HL-60 (cell line): ENCODE measurements at regions not wholly inside any gene's neighbourhood (a gene's known extent, or its start where the extent isn't known, plus 50 kb on each side); places are given as distances from the start of the nearest gene placed in this dataset.

Source experiments
- DNase-seq, 2 experiments: peaks; one replicate each; pipeline ENCODE4 v3.0.0-alpha.2; 2010 to 2020; ENCODE audit warnings: low read depth in 1 of 2, low spot score in 1 of 2
- H3K27ac ChIP-seq: fragments of 250-450 bp; sonication (Bioruptor Pico); replicated peaks from 2 replicates; pipeline ENCODE4 v1.5.1; 2020; ENCODE audit warnings: mild to moderate bottlenecking, moderate library complexity
- H3K27me3 ChIP-seq: fragments of 250-450 bp; sonication (Bioruptor Pico); 2 replicates; pipeline ENCODE4 v1.5.1; 2021; ENCODE audit warnings: mild to moderate bottlenecking, moderate library complexity; ENCODE audit not compliant: insufficient read depth, poor library complexity, severe bottlenecking
- H3K4me3 ChIP-seq: replicated peaks from 2 replicates; pipeline ENCODE4 v1.5.1; 2011; ENCODE audit warnings: mild to moderate bottlenecking, control low read depth, low read length; ENCODE audit not compliant: insufficient read depth
- GABPA ChIP-seq: IDR thresholded peaks from 2 replicates; pipeline ENCODE4 v1.6.1; 2012; ENCODE audit warnings: low read depth
- POLR2AphosphoS5 ChIP-seq: IDR thresholded peaks from 2 replicates; pipeline ENCODE4 v1.6.1; 2012; ENCODE audit warnings: low read depth
- REST ChIP-seq: IDR thresholded peaks from 2 replicates; pipeline ENCODE4 v1.6.1; 2012; ENCODE audit warnings: low read depth; ENCODE audit not compliant: insufficient replicate concordance
- SPI1 ChIP-seq: IDR thresholded peaks from 2 replicates; pipeline ENCODE4 v1.6.1; 2012; ENCODE audit warnings: low read depth, mild to moderate bottlenecking, borderline replicate concordance
- TF ChIP-seq, protein P1 (sequence below): IDR thresholded peaks from one replicate; pipeline ENCODE4 v1.5.1; 2011; ENCODE audit warnings: low read length, control low read depth, inconsistent platforms; ENCODE audit not compliant: insufficient read depth

- TF ChIP-seq POLR2AphosphoS5 (no peak), GABPA (no peak), SPI1 (no peak), REST (no peak)
- TF ChIP-seq, protein P1, sequence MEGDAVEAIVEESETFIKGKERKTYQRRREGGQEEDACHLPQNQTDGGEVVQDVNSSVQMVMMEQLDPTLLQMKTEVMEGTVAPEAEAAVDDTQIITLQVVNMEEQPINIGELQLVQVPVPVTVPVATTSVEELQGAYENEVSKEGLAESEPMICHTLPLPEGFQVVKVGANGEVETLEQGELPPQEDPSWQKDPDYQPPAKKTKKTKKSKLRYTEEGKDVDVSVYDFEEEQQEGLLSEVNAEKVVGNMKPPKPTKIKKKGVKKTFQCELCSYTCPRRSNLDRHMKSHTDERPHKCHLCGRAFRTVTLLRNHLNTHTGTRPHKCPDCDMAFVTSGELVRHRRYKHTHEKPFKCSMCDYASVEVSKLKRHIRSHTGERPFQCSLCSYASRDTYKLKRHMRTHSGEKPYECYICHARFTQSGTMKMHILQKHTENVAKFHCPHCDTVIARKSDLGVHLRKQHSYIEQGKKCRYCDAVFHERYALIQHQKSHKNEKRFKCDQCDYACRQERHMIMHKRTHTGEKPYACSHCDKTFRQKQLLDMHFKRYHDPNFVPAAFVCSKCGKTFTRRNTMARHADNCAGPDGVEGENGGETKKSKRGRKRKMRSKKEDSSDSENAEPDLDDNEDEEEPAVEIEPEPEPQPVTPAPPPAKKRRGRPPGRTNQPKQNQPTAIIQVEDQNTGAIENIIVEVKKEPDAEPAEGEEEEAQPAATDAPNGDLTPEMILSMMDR, result no peak
These were observed 169.5 kb upstream of the CADM1 start for GRCh38 chr11:115673720-115674119.

DNA sequence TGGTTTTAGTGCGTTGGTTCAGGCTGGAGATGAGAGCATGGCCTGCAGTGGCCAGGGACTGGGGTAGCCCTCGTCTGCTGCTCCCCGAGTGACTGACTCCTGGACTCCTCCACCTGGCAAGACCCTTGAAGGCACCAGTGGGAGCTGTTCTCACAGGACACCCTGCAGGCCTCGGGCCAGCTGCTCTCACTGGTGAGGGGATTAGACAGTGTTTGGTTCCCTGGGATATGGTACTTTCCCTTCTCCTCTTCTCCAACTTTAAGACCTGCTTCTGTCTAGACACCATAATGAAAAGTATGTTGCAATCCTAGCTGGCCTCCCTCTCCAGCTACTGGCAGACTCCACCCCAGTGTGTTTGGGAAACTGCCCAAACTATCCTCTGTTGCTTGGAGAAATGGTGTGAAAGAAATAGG is 168.8 kb upstream of the CADM1 start:
- no peak overlapping the region for H3K4me3 ChIP-seq
- no peaks in the 10 kb centered on the region for H3K27me3 ChIP-seq
- H3K27ac ChIP-seq, result no peak overlapping the region
- TF ChIP-seq REST (no peak), GABPA (no peak), SPI1 (no peak), POLR2AphosphoS5 (no peak)
- TF ChIP-seq, protein P1, result no peak
- no peak for DNase-seq

More at GRCh38 chr11:115673720-115674119, 169.5 kb upstream of the CADM1 start:
- Histone ChIP-seq H3K27ac (no peak overlapping the region), H3K27me3 (no peaks in the 10 kb centered on the region), H3K4me3 (no peak overlapping the region)
- no peak for DNase-seq

DNA sequence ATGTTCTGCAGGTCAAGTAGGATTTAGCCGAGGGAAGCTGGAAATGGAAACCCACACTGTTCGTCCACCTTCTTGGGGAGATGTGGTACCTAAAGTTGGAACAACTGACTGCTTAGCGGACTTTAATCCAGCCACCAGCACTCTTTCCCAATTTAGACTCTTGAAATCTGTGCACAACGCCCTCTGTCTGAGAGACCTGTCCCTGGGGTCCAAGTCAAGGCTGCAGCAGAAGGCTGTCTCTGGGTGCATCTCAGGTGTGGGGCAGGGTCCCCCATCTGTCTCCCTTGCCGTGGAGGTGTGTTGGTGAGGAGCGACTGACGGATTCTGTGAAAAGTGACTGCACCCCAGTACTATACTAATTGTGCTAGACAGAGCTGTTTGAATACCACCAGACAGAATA is 168.2 kb upstream of the CADM1 start:
- no peak for DNase-seq
- Histone ChIP-seq H3K4me3 (no peak overlapping the region), H3K27me3 (no peaks in the 10 kb centered on the region), H3K27ac (no peak overlapping the region)
- TF ChIP-seq SPI1, result no peak
- no peak for TF ChIP-seq GABPA
- no peak for TF ChIP-seq POLR2AphosphoS5
- no peak for TF ChIP-seq REST
- TF ChIP-seq, protein P1, result no peak
